Astrocyte of the hippocampus (primary cell): ENCODE measurements at regions not wholly inside any gene's neighbourhood (a gene's known extent, or its start where the extent isn't known, plus 50 kb on each side); places are given as distances from the start of the nearest gene placed in this dataset.

ENCODE experiments used
- DNase-seq: peaks from one replicate; pipeline ENCODE4 v3.0.0; 2011; ENCODE audit warnings: low read depth, low spot score

- DNase-seq: peak; percentile 91
These were observed 164.9 kb downstream of the DHX15 start for GRCh38 chr4:24419181-24420034.

GRCh38 chr4:24417206-24417605, 167.1 kb downstream of the DHX15 start:
- DNase-seq: no peak

GRCh38 chr4:24416293-24416692, 168.1 kb downstream of the DHX15 start:
- no peak for DNase-seq

DNA sequence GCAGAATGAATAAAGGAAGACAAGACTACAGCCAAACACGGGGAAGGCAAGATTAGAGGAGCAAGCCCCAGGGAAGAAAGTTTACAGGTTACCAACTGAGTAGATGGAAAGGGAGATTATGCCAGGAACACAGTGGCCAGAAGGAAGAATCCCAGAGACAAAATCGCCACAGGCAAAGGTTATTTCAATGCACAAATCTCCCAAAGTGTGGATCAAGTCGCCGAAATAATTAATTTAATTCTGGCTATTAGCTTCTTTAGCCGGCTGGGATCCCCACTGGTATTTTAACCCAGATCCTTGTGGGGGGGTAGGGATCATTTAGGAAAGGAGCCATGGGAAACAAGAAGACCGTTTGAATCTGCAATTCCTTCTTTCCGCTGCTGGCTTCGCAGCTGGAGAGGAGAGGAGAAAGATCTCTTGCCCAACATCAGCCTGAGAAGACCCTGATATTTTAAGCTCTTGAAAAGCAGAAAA, 171.0 kb downstream of the DHX15 start:
- no peak for DNase-seq

DNA sequence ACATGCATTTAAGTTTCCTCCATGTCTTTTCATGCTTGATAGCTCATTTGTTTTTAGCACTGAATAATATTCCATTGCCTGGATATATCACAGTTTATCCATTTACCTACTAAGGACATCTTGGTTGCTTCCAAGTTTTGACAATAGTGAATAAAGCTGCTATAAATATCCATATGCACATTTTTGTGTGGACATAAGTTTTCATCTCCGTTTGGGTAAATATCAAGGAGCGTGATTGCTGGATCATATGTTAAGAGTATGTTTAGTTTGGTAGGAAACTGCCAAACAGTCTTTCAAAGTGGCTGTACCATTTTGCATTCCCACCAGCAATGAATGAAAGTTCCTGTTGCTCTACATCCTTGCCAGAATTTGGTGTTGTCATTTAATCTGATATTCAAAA, 172.5 kb downstream of the DHX15 start:
- no peak for DNase-seq

- no peak for DNase-seq
These were observed 173.1 kb downstream of the DHX15 start for GRCh38 chr4:24411299-24411698.

GRCh38 chr4:24408640-24409039, 175.7 kb downstream of the DHX15 start:
- no peak for DNase-seq

GRCh38 chr4:24405926-24406325, 178.4 kb downstream of the DHX15 start:
- DNase-seq: no peak

DNA sequence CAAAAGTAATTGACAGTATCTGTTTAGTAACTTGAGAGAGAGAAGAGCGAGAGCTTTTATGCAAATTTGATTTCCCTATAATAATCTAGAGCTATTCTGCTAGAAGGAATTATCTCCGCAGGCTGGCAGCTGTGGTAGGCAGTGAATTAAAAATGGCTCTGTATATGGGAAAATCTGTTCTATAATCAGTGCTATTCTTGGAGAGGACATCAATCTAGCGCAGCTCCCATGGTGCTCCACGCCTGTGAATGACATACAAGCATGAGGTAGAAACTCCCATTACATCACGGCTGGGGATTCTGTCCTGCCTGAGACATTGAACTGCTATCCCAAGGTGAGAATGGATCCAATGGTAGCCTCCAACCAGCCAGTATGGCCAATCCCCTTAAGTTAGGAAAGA, 179.0 kb downstream of the DHX15 start:
- DNase-seq: no peak

DNA sequence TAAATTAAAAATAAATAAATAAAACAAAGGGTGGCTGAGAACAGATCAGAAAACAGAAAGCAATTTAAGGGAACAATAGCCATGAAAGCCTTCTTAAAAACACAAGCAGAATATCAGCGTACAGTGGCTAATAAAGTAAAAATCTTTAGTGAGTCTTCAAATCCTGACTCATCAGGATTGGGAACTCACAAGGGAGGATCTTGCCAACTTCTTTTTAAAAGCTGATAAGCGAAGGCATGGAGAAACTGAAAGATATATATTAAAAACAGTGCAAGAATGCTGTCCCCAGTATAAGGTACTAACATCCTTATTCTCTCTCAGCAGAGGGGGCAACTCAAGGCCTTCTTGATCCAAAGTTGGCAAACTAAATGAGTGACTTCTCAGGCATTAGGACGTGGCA, 180.1 kb downstream of the DHX15 start:
- DNase-seq: peak; percentile 38

- DNase-seq: no peak
These were observed 181.1 kb downstream of the DHX15 start for GRCh38 chr4:24403265-24403664.

DNA sequence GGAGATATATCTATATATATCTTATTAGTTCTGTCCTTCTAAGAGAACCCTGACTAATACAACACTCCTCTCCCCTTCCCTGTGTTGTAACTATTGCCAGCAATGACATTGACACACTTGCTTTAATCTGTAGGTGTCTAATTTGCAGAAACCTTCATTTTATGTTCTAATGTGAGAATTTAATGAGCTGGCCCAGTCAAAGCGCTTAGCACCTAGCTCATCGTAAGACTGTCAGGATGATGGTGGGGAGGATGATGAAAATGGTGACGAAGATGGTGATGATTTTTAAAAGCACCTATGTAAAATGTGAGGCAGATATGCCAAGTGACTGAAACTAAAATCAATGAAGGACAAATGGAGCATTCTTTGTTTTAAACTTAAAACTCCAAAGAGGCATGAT, 183.8 kb downstream of the DHX15 start:
- no peak for DNase-seq

DNA sequence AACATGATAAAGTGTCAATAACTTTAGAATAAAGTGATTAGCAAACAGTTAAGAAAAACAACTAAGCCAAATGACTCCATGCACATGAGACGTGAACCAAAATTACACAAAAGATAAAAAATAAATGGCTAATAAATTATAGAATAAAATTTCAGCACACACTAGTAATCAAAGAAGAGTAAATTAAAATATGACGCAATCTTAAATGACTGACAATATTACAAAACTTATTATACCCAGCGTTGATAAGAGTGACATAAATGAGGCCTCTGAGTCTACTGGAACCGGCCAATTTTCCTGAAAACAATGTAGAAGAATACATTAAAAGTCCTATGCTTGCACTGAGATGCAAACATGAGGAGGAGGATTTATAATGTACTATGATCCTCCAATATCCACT, 187.4 kb downstream of the DHX15 start:
- DNase-seq: no peak

DNA sequence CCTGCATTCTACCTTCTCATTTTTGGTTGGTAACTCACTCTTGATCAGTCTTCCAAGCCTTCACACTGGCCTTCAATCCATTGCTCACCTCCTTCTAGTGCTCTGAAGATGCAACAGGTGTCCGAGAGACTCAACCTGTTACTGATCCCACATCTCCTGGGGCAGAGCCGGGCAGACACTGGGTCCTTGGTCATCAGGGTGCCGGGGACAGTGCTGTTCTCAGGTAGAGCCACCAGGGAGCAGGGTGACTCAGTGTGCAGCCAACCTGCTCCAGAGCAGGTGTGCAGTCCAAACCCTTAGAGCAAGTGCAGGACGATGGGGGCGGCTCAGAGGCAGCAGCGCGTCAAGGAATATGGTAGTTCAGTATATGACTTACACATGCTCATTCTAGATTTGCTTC, 188.4 kb downstream of the DHX15 start:
- no peak for DNase-seq

- DNase-seq: peak; percentile 88
These were observed 190.3 kb downstream of the DHX15 start for GRCh38 chr4:24394041-24394440.

GRCh38 chr4:24392613-24393012, 191.7 kb downstream of the DHX15 start:
- no peak for DNase-seq

GRCh38 chr4:24382381-24382780, 202.0 kb downstream of the DHX15 start:
- peak; percentile 53 for DNase-seq

- no peak for DNase-seq
These were observed 203.2 kb downstream of the DHX15 start for GRCh38 chr4:24380957-24381665.

- no peak for DNase-seq
These were observed 210.7 kb downstream of the DHX15 start for GRCh38 chr4:24373704-24374103.

DNA sequence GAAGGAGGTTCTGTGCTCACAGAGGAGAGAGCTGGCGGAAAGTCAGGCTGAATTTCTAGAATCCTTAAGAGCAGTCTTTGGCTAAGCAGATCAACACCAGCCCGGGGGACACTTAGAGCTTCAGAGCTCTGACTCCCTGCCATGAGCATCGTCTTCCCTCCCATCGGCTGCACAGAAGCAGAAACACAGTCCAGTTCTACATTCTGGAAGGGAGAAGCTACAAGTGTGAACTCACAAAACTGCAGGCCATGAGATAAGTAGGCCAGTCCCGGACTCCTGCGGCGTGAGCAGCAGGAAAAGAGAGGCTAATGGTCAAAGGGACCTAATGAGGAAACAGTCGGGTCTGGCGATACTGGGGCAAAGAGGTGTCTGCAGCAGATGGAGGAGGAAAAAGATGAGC, 211.5 kb downstream of the DHX15 start:
- DNase-seq: no peak

DNA sequence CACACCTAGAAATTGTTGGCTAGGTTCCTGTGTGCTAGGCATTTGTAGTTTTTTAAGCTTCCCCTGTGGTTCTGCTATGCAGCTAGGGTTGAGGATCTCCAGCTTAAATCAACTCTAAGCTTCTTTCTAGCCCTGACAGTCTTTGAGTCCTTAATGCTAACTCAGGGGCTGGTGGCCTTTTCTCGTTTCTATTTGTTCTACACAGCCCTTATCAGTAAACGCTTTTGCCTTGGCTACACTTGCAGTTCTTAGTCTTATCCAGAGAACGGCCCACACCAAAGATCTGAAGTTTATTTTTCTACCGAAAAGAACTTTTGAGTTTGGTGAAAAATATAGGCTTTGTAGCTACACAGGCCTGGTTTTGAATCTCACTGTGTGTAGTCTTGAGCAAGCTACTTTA, 212.0 kb downstream of the DHX15 start:
- DNase-seq: no peak

- DNase-seq: no peak
These were observed 213.9 kb downstream of the DHX15 start for GRCh38 chr4:24370421-24370820.

DNA sequence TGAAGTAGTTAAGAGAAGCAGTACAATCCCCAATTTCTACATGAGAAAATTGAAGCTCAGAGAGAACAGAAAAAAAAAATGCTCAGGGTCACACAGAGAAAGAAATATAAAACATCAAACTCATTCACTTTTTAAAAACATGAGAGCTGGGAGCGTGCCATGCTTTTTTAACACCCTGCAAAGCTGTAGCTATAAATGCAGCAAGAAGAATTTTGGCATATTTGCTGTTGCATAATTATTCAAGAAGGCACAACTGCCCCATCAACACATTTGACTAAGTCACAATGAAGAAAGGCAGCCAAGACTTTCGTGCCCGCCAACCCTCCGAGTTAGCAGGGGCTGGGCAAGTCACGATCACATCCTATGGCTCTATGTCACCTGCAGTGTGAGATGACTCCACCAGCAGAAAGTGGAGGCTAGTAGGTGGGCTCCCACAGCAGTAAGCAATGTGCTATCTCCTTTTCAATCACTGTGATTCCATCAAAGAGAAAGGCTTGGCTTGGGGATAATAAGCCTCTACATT, 214.8 kb downstream of the DHX15 start:
- no peak for DNase-seq
